ENCODE measurements at regions not wholly inside any gene's neighbourhood (a gene's known extent, or its start where the extent isn't known, plus 50 kb on each side); places are given as distances from the start of the nearest gene placed in this dataset.

DNA sequence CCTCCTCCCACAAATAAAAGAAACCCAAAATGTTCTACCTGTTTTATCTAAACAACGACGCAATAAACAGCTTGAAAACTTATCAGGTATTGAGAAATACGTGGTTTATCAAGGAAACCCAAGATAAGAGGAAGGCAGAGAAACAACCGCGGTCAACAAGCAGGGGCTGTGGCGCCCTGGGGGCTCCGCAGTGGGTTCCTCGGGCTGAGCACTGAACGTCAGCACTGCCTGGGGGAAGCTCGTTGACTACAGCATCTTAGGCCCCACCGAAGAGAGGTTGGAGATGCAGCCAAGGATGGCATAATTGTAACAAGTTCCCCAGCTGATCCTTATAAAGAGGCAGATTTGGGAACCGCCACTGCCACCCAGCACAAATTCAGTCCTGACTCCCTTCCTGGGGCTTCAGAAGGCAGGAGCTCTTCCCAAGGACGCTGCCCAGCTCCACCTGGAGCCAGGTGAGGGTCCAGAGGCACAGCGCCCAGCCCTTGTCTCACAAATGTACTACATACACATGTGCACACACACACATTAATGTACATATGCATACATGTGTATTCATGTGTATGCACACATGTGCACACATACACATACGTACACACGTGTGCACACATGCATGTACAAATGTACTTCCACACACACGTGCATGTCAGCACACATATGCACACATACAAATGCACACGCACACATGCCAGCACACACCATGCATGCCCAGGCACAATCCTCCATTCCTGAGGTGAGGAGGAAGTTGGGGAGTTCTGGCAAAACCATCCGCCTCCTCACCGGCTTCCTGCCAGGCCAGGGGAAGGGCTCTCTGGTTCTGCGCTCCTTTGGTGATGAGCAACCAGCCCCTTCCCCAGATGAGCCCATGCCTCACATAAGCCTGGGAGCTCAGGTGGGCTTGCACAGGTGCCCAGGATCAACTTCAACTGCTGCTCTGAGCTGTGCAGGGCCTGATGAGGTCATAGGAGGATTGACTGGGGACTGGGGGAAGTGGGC, 251.1 kb downstream of the NPHP4 start:
- H3K27ac ChIP-seq (ENCODE audit: low read depth) = no peak overlapping the region
- DNase-seq (ENCODE audit: extremely low spot score) = no peak
- no peak overlapping the region for H3K4me3 ChIP-seq (ENCODE audit: low read depth, low read length)
- H3K4me1 ChIP-seq (ENCODE audit: insufficient read depth) = no peaks in the 10 kb centered on the region
- 67% methylated on average over 21 of the region's 21 CpGs for WGBS
- no peaks in the 10 kb centered on the region for H3K36me3 ChIP-seq (ENCODE audit: insufficient read depth)

DNA sequence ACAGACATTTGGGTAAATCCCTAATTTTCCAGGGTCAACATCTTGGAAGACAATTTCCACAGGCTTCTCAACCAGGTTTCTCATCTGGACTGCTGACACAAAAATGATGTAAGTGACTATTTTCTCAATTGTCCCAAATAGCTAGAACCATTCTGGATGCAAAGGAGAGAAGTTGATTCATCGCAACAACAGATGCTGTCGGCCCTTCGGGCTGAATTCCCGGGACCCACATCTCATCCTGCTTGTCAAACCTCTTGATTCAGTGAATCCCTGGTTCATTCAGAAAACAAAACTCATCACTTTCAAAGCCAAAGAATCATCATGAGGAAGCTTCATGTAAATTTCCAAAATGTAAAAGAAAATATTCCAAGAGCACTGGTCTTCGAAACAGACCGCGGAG, 251.8 kb downstream of the NPHP4 start:
- Histone ChIP-seq H3K4me1 (ENCODE audit: insufficient read depth) (no peaks in the 10 kb centered on the region), H3K27ac (ENCODE audit: low read depth) (no peak overlapping the region), H3K4me3 (ENCODE audit: low read depth, low read length) (no peak overlapping the region), H3K36me3 (ENCODE audit: insufficient read depth) (no peaks in the 10 kb centered on the region)
- WGBS = 96% methylated on average over 7 of the region's 7 CpGs
- DNase-seq (ENCODE audit: extremely low spot score) = no peak

DNA sequence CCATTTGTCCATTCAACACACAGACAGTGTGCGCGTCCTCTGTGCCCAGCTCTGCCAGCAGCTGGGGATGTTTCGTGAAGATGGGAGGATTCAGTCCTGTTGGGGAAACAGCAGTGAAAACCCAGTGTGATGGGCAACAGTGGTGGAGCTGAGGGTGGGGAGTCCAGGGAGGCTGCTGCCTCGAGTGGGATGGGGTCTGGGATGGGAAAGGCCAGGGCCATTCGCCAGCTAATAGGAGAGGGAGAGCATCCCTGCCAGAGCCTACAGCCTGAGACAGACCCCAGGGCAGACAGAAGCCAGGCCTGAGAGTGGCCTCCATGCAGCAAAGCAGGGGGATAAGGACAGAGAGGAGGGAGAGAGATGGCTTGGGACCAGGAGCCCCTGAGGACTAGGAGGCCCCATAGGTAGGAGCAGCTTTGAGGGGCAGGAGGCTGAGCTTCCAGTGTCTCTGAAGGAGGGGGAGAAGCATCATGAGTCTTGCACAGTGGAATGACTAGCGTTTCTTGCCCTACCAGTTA, 252.6 kb downstream of the NPHP4 start:
- Histone ChIP-seq H3K36me3 (ENCODE audit: insufficient read depth) (no peaks in the 10 kb centered on the region), H3K4me1 (ENCODE audit: insufficient read depth) (no peaks in the 10 kb centered on the region), H3K27ac (ENCODE audit: low read depth) (no peak overlapping the region), H3K4me3 (ENCODE audit: low read depth, low read length) (no peak overlapping the region)
- DNase-seq (ENCODE audit: extremely low spot score) = no peak
- 72% methylated on average over 6 of the region's 6 CpGs for WGBS

DNA sequence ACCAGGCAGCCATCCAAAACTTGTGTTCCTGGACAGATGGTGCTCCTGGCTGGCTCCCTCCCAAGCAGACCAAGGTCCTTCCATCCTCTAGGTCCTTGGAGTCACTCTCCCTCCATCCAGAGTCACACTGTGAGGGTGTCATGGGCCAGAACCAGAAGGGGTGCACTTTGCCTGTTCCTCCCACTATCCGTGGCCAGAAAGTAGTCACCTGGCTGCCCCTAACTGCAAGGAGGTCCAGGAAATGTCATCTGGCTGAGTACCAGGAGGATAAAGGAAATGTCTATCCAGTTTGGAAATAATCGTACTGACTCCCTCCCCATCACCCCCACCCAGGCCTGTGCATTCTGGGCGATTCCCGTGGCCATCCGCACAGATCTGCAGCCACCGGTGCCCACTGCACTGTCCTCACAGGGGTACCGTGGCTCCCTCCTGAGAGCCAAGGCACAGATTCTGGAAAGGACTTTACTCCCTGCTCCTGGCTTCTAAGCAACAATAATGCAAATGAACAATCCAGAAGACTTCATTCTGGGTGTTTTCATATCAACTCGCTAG, 253.2 kb downstream of the NPHP4 start:
- no peaks in the 10 kb centered on the region for H3K36me3 ChIP-seq (ENCODE audit: insufficient read depth)
- no peak overlapping the region for H3K27ac ChIP-seq (ENCODE audit: low read depth)
- DNase-seq (ENCODE audit: extremely low spot score) = no peak
- 75% methylated on average over 8 of the region's 8 CpGs for WGBS
- H3K4me1 ChIP-seq (ENCODE audit: insufficient read depth) = no peaks in the 10 kb centered on the region
- no peak overlapping the region for H3K4me3 ChIP-seq (ENCODE audit: low read depth, low read length)

DNA sequence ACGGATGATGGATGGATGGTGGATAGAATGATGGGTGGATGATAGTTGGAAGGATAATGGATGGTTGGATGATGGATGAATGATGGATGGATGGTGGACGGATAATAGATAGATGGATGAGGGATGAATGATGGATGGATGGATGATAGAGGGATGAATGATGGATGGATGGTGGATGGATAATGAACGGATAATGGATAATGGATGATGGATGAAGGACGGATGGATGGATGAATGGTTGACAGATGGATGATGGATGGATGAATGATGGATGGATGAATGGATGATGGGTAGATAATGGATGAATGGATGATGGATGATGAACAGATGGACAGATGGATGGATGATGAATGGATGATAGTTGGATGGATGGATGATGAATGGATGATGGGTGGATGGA, 255.1 kb downstream of the NPHP4 start:
- DNase-seq (ENCODE audit: extremely low spot score) = no peak
- H3K4me3 ChIP-seq (ENCODE audit: low read depth, low read length) = no peak overlapping the region
- 87% methylated on average over 4 of the region's 4 CpGs for WGBS
- H3K36me3 ChIP-seq (ENCODE audit: insufficient read depth) = no peaks in the 10 kb centered on the region
- H3K27ac ChIP-seq (ENCODE audit: low read depth) = no peak overlapping the region
- no peaks in the 10 kb centered on the region for H3K4me1 ChIP-seq (ENCODE audit: insufficient read depth)

DNA sequence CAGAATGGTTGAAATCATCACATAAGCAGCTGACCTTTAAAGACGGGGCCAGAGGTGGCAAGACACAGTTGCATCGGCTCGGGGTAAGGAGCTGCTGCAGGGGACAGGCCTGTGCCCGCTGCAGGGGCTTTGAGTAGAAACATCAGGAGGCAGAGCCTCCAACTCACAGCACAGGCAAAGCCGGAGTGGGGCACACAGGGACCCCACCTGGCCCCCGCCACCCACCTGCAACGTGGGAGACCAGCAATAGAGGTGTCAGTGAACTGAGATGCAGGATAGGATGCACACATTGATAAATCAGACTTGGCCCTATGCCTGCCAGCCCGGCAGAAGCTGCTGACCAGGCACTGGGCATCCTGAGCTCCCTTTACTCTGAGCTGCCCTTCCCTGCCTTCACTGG, 257.2 kb downstream of the NPHP4 start:
- Histone ChIP-seq H3K36me3 (ENCODE audit: insufficient read depth) (no peaks in the 10 kb centered on the region), H3K4me1 (ENCODE audit: insufficient read depth) (no peaks in the 10 kb centered on the region), H3K27ac (ENCODE audit: low read depth) (no peak overlapping the region), H3K4me3 (ENCODE audit: low read depth, low read length) (no peak overlapping the region)
- WGBS = 71% methylated on average over 8 of the region's 8 CpGs
- DNase-seq (ENCODE audit: extremely low spot score) = no peak

DNA sequence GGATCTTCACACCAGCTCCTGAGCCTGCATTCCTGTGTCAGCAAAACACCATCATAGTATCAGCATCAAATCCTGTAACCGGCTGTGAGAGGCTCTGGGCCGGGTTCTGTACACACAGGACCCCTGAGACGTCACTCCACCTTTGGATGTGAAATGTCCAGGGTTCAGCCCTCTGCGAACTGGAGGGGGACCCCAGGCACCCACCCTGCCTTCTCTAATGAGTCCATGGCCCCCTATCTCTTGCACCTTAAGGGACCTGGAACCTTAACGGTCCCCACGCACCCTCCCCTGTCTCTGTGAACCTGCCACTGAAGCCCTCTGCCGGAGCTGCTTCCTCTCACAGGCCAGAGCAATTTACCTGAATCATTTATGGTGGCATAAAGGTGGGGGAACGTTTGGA, 257.8 kb downstream of the NPHP4 start:
- H3K4me1 ChIP-seq (ENCODE audit: insufficient read depth) = no peaks in the 10 kb centered on the region
- no peak for DNase-seq (ENCODE audit: extremely low spot score)
- no peaks in the 10 kb centered on the region for H3K36me3 ChIP-seq (ENCODE audit: insufficient read depth)
- no peak overlapping the region for H3K27ac ChIP-seq (ENCODE audit: low read depth)
- H3K4me3 ChIP-seq (ENCODE audit: low read depth, low read length) = no peak overlapping the region
- 59% methylated on average over 8 of the region's 8 CpGs for WGBS

DNA sequence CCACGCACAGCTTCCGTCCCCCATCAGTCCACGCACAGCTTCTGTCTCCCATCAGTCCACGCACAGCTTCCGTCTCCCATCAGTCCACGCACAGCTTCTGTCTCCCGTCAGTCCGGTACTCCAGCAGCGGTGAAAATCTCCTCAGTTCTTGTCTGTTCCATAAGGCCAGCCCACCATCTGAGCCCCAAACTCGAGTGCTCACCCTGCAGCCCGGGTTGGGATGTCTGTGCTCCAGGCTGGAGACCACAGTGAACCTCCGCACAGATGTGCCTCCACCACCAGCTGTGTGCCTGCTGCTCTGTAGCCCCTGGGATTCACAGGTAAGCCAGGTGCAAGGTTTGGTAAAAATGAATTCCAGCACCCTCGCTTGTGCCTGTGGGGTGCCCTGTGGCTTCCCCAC, 258.6 kb downstream of the NPHP4 start:
- no peak for DNase-seq (ENCODE audit: extremely low spot score)
- WGBS = 83% methylated on average over 13 of the region's 13 CpGs

DNA sequence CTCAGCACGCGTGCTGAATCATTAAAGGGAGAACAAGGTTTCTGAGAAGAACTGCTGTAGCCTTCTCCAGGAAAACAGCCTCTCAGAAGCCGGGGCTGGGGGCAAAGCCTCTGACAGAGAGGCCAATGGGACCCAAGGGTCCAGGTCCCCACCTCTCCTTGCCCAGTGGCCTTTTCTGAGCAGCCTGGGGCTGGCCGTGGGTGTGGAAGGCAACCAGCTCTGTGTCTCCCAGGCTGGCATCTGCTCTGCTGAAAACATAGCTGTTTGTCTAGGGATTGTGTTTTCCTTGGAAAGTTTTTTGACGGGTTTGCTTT, 261.2 kb downstream of the NPHP4 start:
- Histone ChIP-seq H3K4me3 (ENCODE audit: low read depth, low read length) (no peak overlapping the region), H3K4me1 (ENCODE audit: insufficient read depth) (no peaks in the 10 kb centered on the region), H3K36me3 (ENCODE audit: insufficient read depth) (no peaks in the 10 kb centered on the region), H3K27ac (ENCODE audit: low read depth) (no peak overlapping the region)
- no peak for DNase-seq (ENCODE audit: extremely low spot score)
- 88% methylated on average over 5 of the region's 5 CpGs for WGBS

More for the DNA sequence above, 258.6 kb downstream of the NPHP4 start:
- Histone ChIP-seq H3K4me3 (ENCODE audit: low read depth, low read length) (no peak overlapping the region), H3K27ac (ENCODE audit: low read depth) (no peak overlapping the region), H3K36me3 (ENCODE audit: insufficient read depth) (no peaks in the 10 kb centered on the region), H3K4me1 (ENCODE audit: insufficient read depth) (no peaks in the 10 kb centered on the region)

DNA sequence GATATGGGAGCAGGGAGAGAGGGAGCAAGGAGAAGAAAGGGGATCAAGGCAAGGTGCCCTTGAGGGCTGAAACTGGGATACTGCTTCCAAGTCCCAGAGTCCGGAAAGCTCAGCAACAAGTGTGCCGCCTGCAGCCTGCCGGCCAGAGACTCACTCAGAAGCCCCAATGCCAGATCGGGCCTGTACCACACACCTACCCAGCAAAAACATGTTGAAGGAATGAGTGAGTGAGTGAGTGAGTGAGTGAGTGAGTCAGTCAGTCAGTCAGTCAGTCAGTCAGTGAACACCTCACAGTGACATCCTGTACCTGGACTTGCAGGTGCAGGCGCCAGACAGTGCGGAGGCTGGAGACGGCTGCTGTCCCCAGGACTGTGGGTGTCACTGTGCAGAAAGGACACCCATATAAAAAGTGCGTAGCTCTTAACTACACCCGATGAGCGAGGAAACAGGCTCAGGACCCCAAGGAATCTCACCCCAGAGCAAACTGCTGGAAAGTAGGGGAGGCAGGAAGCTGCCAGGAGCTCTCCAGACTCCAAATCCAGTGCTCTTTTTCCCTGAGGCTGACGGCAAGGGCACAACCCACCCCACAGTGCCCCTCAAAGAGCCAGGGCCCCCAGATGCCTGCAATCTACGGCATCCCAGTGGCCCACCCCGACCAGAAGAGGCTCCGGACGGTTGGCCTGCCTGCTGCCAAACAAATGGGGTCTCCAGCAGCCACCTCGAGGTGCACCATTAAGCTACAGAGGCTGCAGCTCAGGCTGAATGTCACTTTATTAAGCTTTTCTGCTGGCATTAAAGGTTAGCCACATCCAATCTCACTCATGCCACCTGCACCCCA, 261.7 kb downstream of the NPHP4 start:
- Histone ChIP-seq H3K4me3 (ENCODE audit: low read depth, low read length) (no peak overlapping the region), H3K36me3 (ENCODE audit: insufficient read depth) (no peaks in the 10 kb centered on the region), H3K4me1 (ENCODE audit: insufficient read depth) (no peaks in the 10 kb centered on the region), H3K27ac (ENCODE audit: low read depth) (no peak overlapping the region)
- 85% methylated on average over 16 of the region's 16 CpGs for WGBS
- no peak for DNase-seq (ENCODE audit: extremely low spot score)

DNA sequence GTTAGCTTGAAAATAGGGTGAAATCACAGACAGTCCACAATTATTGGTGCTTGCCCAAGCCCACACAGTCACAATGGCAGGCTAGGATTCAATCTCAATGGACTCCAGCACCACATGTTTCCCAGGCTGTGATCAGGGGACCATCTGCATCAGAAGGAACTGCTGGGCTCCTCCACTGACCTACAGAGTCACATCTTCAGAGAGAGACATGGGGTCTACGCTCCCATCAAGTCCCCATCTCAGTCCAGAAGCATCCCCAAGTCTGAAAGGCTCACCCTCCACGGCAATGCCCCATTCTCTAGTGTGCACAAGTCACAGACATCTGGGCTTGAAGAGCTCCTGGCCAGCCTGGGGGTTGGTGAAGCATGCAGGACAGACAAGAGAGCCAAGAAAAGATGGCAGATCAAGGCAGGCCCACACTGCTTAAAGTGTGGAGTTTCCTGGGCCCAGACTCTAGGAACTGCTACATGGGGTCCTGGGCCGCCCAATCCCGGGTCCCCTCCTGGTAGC, 262.5 kb downstream of the NPHP4 start:
- DNase-seq (ENCODE audit: extremely low spot score) = no peak
- H3K36me3 ChIP-seq (ENCODE audit: insufficient read depth) = no peaks in the 10 kb centered on the region
- 91% methylated on average over 4 of the region's 4 CpGs for WGBS
- no peak overlapping the region for H3K4me3 ChIP-seq (ENCODE audit: low read depth, low read length)
- no peaks in the 10 kb centered on the region for H3K4me1 ChIP-seq (ENCODE audit: insufficient read depth)
- H3K27ac ChIP-seq (ENCODE audit: low read depth) = no peak overlapping the region

DNA sequence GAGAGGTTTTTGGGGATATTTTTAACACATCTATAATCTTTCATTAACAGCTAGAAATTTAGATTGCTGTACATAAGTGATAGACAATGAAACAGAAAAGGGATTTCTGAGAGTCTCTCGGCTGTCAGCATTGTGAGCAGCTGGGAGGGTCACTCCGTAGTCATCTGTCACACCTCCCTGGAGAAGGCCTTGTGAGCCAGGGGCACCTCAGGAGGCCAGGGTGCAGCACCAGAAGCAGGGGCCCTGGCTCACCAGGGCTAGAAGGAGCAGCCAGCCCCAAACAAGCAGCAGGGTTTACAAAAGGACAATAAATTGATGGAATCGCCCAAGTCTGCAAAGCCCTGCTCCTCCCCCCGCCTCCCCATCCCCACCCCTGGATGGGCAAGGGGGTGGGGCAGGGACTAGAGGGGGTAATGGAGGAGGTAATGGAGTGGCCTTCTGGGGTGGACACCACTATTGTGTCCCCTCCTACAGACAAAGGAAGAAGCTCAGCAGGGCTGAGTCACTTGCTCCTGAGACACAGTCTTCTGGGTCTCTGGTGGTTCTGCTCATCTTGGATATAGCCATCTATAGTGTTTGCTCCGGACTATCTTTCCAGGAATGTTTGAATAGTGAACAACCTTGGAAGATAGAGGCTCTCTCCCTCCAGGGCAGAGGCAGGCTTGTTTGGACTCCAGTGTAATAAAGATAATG, 263.4 kb downstream of the NPHP4 start:
- H3K27ac ChIP-seq (ENCODE audit: low read depth) = no peak overlapping the region
- 81% methylated on average over 5 of the region's 5 CpGs for WGBS
- DNase-seq (ENCODE audit: extremely low spot score) = no peak
- H3K36me3 ChIP-seq (ENCODE audit: insufficient read depth) = no peaks in the 10 kb centered on the region
- no peaks in the 10 kb centered on the region for H3K4me1 ChIP-seq (ENCODE audit: insufficient read depth)
- no peak overlapping the region for H3K4me3 ChIP-seq (ENCODE audit: low read depth, low read length)

Data from urinary bladder (tissue), 3 donors.